GM12878 (cell line): ENCODE measurements at regions not wholly inside any gene's neighbourhood (a gene's known extent, or its start where the extent isn't known, plus 50 kb on each side); places are given as distances from the start of the nearest gene placed in this dataset. TPM values are rescaled to one million over a fixed set of nuclear protein-coding genes. Genes with fewer than 3 reads are reported as not detected.
A peak's percentile ranks its signal among the peaks of the same experiment; 100 is the strongest.
"Not testable (repeated sequence)": the region's sequence is repeated elsewhere in the genome, so short reads cannot be mapped to it uniquely, and the experiment has no call there.

Experiments used
- ATAC-seq: fragments of 200-7000 bp; cut with Tn5 transposase; 3 replicates; pipeline ENCODE4 v1.9.1; 2020; ENCODE audit warnings: mild to moderate bottlenecking, moderate library complexity
- BruUV-seq: library from RNA; stranded (reverse); fragments of 400-500 nt; replicated peaks from 2 replicates; lab custom pipeline; 2021; lab: Mats Ljungman, UMichigan
- CTCF ChIA-PET: fragments of 300-600 bp; sonication (Branson Sonifier 250); formaldehyde crosslinking; extraction: SDS; loops from one replicate; lab custom pipeline; 2021; ENCODE audit warnings: inconsistent platforms; lab: Yijun Ruan, JAX
- POLR2A ChIA-PET: fragments of 350-600 bp; formaldehyde crosslinking; extraction: SDS; loops from one replicate; lab custom pipeline; 2021; ENCODE audit warnings: inconsistent platforms; lab: Charles Lee
- RAD21 ChIA-PET: fragments of 300-600 bp; sonication (Branson Sonifier 250); formaldehyde crosslinking; loops from one replicate; lab custom pipeline; 2023; ENCODE audit warnings: antibody characterized with exemption; ENCODE audit not compliant: unreplicated experiment; lab: Charles Lee
- SMC1A ChIA-PET: fragments of 300-600 bp; sonication (Branson Sonifier 250); formaldehyde crosslinking; loops from one replicate; lab custom pipeline; 2023; ENCODE audit not compliant: unreplicated experiment, uncharacterized antibody; lab: Charles Lee
- DNase-seq: peaks from one replicate; pipeline ENCODE4 v3.0.0-alpha.2; 2011; ENCODE audit warnings: low read depth, low spot score
- FAIRE-seq: peaks from 3 replicates; lab custom pipeline; 2011; peaks lifted over from hg19 to GRCh38; lab: Jason Lieb, UNC
- H2AFZ ChIP-seq: 2 replicates; pipeline ENCODE4 v1.6.0; 2011; ENCODE audit warnings: low read depth, low read length, control low read depth; ENCODE audit not compliant: control insufficient read depth
- H3K27ac ChIP-seq: 2 replicates; pipeline ENCODE4 v1.5.1; 2011; ENCODE audit warnings: control low read depth; ENCODE audit not compliant: control insufficient read depth, insufficient read depth
- H3K27me3 ChIP-seq, 2 experiments: replicated peaks in 1 of 2; 2 replicates each; pipeline versions ENCODE4 v1.6.0 to v1.6.1; 2011; ENCODE audit warnings: low read length in 1 of 2; ENCODE audit not compliant: control insufficient read depth in 2 of 2, insufficient read depth in 2 of 2
- H3K36me3 ChIP-seq, 2 experiments: 2 replicates each; pipeline ENCODE4 v1.5.1; 2011; ENCODE audit warnings: low read length in 1 of 2; ENCODE audit not compliant: control insufficient read depth in 2 of 2, insufficient read depth in 2 of 2
- H3K4me1 ChIP-seq: 2 replicates; pipeline ENCODE4 v1.6.1; 2011; ENCODE audit warnings: mild to moderate bottlenecking, low read length, moderate library complexity, mixed read lengths; ENCODE audit not compliant: control insufficient read depth, insufficient read depth
- H3K4me2 ChIP-seq: 2 replicates; pipeline ENCODE4 v1.6.0; 2011; ENCODE audit warnings: control low read depth; ENCODE audit not compliant: control insufficient read depth, insufficient read depth
- H3K4me3 ChIP-seq: fragments of 200-600 bp; sonication (generic); 2 replicates; pipeline ENCODE4 v1.5.1; 2016
- H3K79me2 ChIP-seq: 2 replicates; pipeline ENCODE4 v1.6.0; 2011; ENCODE audit warnings: low read length; ENCODE audit not compliant: control insufficient read depth, insufficient read depth
- H3K9ac ChIP-seq: 2 replicates; pipeline ENCODE4 v1.8.0; 2011; ENCODE audit warnings: low read length, control low read depth, mixed read lengths; ENCODE audit not compliant: control insufficient read depth, insufficient read depth
- H3K9me3 ChIP-seq: replicated peaks from 3 replicates; pipeline ENCODE4 v1.5.1; 2011; ENCODE audit warnings: mild to moderate bottlenecking, low read length; ENCODE audit not compliant: control insufficient read depth, insufficient read depth
- H4K20me1 ChIP-seq: 2 replicates; pipeline ENCODE4 v1.6.0; 2011; ENCODE audit not compliant: control insufficient read depth, insufficient read depth
- NBN ChIP-seq: fragments of 450-650 bp; IDR thresholded peaks from 2 replicates; pipeline ENCODE4 v1.6.1; 2016
- NR2C1 ChIP-seq: fragments of 450-650 bp; IDR thresholded peaks from 2 replicates; pipeline ENCODE4 v1.6.1; 2017; ENCODE audit warnings: antibody characterized with exemption, mild to moderate bottlenecking, moderate library complexity
- NR2F1 ChIP-seq: fragments of 450-650 bp; conservative IDR thresholded peaks from 2 replicates; pipeline ENCODE4 v1.6.1; 2017; ENCODE audit warnings: mild to moderate bottlenecking
- WGBS: methylation state at CpG from one replicate; pipeline ENCODE4 v1.1.6; 2016; ENCODE audit warnings: low lambda C conversion rate; ENCODE audit not compliant: insufficient replicate concordance, insufficient coverage; ENCODE audit errors: missing lambda C conversion rate; 5-methylcytosine and 5-hydroxymethylcytosine counted together
- in situ Hi-C: fragments of 300-500 bp; cut with MboI; formaldehyde crosslinking; loops from 9 replicates; pipeline ENCODE4 v1.14.3; 2018; ENCODE audit warnings: mixed read lengths
- intact Hi-C: fragments of 100-400 bp; cut with micrococcal nuclease; formaldehyde crosslinking; loops from one replicate; pipeline ENCODE4 v1.14.2; 2022; ENCODE audit not compliant: unreplicated experiment
- microRNA-seq: library from miRNA; unstranded; fragments of <30 nt; microRNA quantifications from one replicate; pipeline ENCODE4, GENCODE V29; 2018
- small RNA-seq: library from RNA; depleted of rRNA; stranded (forward); fragments of <200 nt; gene quantifications from one replicate; pipeline ENCODE3, GENCODE V24; 2014

GRCh38 chr15:101977281-101977680 lies 165.3 kb downstream of the OR4F15 start:
- H3K36me3 ChIP-seq, H3K4me1 ChIP-seq, POLR2A ChIA-PET, H3K4me2 ChIP-seq, in situ Hi-C loops, H3K4me3 ChIP-seq, H4K20me1 ChIP-seq, FAIRE-seq, H3K9me3 ChIP-seq, RAD21 ChIA-PET, H3K9ac ChIP-seq, H3K79me2 ChIP-seq, BruUV-seq, SMC1A ChIA-PET, H2AFZ ChIP-seq, H3K27me3 ChIP-seq, ATAC-seq, CTCF ChIA-PET, H3K27ac ChIP-seq, DNase-seq, intact Hi-C loops: not testable (repeated sequence)
- WGBS: 58% methylated on average over 6 of the region's 8 CpGs

GRCh38 chr15:101980206-101980910 lies 168.4 kb downstream of the OR4F15 start:
- H3K9me3 ChIP-seq, H3K4me2 ChIP-seq, RAD21 ChIA-PET, H3K4me1 ChIP-seq, H3K79me2 ChIP-seq: not testable (repeated sequence)
- 94% methylated on average over 45 of the region's 53 CpGs for WGBS
- peak; percentile 69; the same call in 1 of the 2 replicates for TF ChIP-seq NBN
- TF ChIP-seq NR2C1: peak; percentile 91
- peak; percentile 89 for TF ChIP-seq NR2F1
- TF ChIP-seq, all 136 proteins: peak for 3; not testable (repeated sequence) for 133
- H3K9ac ChIP-seq, H3K27me3 ChIP-seq, BruUV-seq, H3K27ac ChIP-seq, H3K4me3 ChIP-seq, CTCF ChIA-PET, H2AFZ ChIP-seq, DNase-seq, H4K20me1 ChIP-seq, intact Hi-C loops, in situ Hi-C loops, FAIRE-seq, ATAC-seq, SMC1A ChIA-PET, H3K36me3 ChIP-seq, POLR2A ChIA-PET: not testable (repeated sequence)

Small RNAs in the stretch of these regions (microRNA-seq; reads per million reads assigned to microRNA genes)
- gene MIR1302-10 (not detected), gene MIR6859-3 (not detected)

Small RNAs in the stretch of these regions (small RNA-seq; reads per million reads assigned to genes)
- gene AC140725.2 (not detected), gene MIR6859-3 (not detected)
